GM19438 (cell line): ENCODE measurements at regions not wholly inside any gene's neighbourhood (a gene's known extent, or its start where the extent isn't known, plus 50 kb on each side); places are given as distances from the start of the nearest gene placed in this dataset.
"Not testable (repeated sequence)": the region's sequence is repeated elsewhere in the genome, so short reads cannot be mapped to it uniquely, and the experiment has no call there.

ENCODE experiments used
- ATAC-seq: cut with Tn5 transposase; IDR thresholded peaks from one replicate; pipeline ENCODE4 v1.9.1; 2021; ENCODE audit warnings: low read depth; ENCODE audit not compliant: unreplicated experiment

DNA sequence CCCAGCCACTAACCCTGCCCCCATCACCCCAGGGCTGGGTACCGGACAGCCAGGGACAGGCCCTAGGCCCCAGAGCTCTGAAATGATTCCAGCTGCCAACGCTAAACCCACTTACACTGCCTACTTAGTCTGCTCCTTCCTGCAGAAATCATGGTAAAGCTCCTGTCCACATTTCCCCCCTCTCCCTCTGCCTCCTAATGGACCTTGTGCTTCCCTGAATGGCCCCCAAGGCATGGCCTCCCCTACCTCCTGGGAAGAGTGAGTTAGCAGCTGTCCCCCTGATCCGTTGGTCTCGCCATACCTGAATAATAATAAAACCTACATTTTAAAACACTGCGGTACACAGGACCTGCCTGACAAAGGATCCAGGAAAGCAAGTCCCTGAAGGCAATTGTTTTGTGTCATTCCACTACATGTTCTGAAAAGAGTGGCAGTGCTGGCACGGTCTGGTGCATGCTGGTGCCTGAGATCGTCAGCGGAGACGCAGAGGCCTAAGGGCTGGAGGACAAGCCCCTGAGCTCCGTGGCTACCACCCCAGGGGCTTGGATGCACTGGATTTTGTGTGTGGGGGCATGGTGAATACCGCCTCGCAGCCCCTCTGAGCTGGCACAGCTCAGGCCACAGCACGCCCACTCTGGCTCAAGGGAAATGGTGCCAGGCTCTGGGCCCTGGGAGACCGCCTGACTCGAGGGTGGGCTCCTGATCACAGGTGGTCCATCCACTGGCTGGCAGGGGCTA, 186.3 kb downstream of the CTTN start:
- ATAC-seq = no peak

DNA sequence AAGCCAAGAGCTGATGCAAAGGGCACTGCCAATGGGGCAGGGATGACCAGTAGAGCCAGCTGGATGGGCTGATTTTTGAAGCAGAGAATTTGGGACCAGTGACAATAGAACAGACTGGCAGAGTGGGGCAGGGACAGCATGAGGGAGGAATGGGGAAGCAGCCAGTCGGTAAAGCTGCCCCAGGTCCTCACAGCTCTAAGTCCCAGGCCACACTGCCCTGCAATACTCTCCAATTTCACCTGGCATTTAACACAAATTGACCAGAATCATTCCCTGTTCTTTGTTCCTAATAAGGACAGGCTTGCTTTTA, 186.9 kb downstream of the CTTN start:
- no peak for ATAC-seq

DNA sequence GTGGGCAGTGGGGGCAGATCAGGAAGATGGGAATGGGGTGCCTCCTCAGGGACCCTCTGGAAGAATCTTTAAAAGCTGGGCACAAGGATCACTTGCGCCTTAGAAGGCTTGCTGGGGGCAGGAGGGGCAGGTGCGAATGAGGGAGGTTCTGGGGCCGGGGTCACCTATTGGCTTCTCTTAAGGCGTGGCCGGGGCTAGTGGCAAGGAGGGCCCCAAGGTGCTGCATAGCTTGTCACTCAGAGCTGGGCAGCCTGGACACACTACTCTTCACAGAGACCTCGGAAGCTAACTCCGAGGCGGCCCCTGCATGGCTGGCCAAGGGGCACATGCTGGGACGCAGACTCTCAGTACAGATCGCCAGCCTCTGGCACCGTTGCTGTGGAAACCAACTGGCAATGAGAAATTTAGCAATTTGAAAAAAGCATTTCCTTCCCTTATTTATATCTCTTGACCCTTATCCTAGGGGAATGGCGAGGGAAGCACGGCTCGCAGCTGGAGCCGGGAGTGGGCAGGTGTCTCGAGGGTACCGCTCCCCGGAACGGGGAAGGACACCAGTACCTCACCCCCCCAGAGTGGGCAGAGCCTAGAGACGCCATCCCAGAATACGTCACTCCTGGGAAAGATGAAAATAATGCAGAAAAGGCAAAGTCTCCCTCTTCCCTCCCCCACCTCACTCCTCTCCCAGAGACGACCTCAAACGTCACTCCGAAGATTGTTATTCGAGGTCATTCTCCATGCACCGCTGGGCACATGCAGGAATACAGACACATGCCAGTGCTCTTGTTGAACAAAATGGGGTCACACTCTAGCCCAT, 188.1 kb downstream of the CTTN start:
- no peak for ATAC-seq

DNA sequence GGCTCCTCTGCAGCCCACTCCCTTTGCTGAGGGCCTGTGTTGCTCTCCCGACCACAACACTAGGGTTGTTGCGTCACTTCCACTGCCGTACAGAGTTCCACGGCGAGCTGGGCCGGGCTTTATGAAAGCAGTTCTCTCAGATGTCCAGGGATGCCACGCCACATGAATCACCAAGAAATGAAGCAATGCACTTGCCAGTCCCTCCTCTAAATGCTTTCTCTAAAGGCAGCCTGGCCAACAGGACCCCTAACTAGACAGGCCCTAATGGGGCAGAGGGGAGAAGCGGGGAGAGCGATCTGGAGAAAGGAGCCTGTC, 188.7 kb downstream of the CTTN start:
- no peak for ATAC-seq

DNA sequence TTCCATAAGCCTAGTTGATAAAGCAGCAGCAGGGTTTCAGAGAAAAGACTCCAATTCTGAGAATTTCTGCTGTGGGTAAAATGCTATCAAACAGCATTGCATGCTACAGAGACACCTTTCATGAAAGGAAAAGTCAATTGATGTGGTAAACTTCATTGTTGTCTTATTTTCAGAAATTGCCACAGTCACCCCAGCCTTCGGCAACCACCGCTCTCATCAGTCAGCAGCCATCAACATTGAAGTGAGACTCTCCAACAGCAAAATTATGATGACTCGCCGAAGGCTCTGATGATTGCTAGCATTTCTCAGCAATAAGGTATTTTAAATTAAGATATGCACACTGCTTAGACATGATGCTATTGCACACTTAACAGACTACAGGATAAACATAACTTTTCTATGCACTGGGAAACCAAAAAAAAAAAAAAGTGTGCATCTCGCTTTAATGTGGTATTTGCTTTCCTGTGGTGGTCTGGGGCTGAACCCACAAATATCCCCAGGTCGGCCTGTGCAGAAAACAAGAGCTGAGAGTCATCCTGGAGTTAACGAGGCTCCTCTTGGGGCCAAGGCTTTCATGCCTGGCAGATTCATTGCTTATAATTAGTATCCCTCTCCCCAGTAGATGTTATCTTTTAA, 192.1 kb downstream of the CTTN start:
- no peak for ATAC-seq

DNA sequence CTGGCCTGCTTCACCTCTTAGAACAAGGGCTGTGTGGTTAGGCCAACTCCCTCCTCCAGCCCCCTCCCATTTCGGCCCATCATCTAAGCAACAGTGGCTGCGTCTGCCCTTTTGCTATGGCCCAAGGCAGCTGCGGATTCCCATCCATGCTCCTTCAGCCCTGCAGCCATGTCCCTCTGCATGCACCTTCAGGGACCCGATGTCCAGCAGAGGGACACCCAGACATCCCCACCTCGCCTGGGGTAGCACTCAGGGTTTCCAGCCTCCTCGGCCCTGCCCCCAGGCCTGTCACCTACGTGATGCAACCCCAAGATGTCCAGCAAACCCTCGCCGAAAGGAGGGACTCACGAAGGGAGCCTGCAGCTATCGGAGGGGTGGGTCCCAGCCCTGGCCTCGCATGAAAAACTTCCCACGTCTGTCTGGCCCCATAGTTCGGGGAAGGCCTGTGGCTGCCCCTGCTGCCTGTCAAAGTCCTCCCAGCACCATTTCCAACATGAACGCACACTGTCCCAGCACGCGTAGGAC, 194.4 kb downstream of the CTTN start:
- ATAC-seq = no peak

DNA sequence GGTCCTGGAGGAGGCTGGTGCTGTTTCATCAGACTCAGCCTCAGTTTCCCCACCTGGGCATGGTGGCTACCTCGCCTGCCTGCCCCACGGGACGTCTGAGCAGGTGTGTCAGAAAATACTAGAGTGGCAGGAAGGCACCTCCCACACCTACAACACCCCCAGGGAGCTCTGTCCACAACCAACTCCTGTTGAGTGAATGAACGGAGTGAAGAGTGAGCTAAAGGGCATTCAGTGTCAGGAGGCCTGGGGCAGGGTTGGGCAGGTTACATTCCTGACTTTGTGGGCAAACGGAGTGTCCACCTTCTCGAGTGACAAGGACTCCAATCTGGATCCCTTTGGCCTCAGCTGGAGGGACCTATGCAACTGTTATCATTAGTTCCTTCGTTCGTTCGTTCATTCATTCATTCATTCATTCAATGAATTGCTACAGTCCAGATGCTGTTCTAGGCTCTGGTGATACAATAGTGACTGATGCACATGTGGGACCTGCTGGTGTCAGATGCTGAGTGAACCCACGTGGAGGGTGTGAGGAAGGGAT, 195.2 kb downstream of the CTTN start:
- ATAC-seq = no peak

DNA sequence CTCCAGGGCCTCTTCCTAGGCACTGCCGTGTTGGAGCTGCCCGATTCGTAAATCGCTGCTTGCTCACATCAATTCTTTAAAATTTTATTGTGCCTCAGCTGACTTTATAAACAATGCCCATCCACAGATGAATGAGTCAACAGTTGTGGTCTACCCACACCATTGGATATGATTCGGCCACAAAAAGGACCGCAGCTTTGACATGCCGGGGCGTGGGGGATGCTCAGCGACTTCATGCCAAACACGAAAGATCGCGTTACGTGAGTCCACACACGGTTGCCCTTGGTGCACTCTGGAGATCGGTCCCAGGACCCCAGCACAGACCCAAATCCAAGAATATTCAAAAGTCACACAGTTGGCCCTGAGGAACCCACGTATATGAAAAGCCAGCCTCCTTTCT, 195.7 kb downstream of the CTTN start:
- ATAC-seq = no peak

DNA sequence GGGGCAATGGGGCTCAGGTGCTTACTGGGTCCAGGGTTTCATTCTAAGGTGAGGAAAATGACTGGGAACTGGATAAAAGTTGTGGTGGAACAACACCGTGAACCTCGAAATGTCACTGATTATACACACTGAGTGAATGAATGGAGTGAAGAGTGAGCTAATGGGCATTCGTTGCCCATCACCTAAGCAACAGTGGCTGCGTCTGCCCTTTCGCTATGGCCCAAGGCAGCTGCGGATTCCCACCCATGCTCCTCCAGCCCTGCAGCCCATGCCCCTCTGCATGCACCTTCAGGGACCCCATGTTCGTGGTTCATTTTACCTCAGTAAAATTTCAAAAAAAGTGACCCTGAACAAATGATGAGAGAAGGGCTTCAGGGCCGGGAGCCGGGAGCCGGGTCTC, 196.3 kb downstream of the CTTN start:
- no peak for ATAC-seq

DNA sequence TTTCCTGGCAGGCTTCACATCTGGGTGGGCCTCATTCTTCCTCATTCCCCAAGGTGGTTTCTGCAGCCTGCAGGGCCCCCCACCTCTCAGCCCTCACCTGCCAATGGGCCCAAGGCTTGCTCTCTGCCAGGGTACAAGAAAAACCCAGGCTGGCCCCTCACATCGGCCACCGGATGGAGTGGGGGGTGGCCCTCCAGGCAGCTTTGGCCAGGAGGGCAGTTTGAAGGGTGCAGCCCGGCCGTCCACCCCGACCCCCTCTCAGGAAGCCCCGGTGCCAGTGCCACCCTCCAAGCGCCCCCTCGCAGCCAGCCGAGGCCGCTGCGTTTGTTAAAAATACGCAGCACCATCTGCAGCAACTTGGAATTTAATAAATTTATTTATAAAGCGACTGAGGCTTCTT, 196.7 kb downstream of the CTTN start:
- no peak for ATAC-seq

DNA sequence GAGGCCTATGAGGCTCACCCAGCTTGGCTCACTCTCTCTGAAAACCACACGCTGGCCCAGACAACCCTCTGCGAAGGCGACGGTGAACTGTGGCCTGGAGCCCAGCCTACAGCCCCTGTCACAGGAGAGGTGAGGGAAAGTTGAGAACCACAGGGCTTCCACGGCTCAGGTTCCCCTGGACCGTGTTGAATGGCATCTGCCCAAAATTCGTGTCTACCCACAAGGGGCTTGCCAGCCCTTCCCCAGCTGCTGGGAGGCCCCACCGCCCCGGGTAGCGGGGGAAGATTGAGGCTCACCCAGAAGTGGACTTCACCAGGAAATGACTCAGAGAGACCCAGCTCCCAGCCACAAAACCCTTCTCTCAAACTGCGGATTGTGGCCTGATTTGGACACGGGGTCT, 197.1 kb downstream of the CTTN start:
- no peak for ATAC-seq

DNA sequence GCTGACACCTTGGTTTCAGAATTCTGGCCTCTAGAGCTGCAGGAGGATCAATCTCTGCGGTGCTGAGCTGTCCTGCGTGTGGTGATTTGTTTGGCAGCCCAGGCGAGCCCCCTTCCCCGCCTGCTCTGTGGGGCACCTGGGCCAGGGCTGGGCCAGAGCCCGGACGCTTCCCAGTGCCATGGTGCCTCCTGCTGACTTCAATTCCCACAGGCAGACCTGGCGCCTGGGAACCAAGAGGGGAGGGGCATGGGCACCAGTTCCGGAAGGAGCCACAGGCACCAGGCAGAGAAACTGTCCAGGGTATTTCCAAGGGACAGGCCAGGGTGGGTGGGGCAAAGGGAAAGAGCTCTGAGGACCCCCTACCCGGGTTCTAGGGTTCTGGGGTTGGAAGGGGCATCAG, 197.8 kb downstream of the CTTN start:
- ATAC-seq = no peak

DNA sequence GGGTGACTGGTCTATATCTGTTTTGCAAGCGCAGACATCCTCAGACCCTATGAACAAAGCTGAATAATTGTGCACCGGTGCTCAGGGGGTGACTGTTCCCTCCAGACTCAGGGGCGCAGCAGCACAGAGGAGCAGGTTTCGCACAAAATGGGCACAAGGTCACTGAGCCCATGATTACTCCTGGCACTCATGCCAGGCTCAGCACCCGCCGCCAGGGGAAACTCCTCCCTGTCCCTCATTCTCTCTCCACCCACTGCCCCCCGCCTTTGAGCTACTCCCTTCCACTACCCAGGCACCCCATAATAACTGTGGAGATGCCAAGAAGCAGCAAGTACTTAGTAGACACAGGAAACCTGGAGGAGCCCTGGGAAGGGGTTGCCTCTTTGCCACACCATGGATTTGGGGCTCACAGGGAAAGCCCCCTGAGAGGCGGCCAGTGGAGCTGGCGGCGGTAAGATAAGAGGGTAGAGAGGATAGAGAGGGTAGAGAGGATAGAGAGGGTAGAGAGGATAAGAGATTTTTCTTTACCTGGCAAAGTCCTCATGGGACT, 198.8 kb downstream of the CTTN start:
- ATAC-seq = no peak

DNA sequence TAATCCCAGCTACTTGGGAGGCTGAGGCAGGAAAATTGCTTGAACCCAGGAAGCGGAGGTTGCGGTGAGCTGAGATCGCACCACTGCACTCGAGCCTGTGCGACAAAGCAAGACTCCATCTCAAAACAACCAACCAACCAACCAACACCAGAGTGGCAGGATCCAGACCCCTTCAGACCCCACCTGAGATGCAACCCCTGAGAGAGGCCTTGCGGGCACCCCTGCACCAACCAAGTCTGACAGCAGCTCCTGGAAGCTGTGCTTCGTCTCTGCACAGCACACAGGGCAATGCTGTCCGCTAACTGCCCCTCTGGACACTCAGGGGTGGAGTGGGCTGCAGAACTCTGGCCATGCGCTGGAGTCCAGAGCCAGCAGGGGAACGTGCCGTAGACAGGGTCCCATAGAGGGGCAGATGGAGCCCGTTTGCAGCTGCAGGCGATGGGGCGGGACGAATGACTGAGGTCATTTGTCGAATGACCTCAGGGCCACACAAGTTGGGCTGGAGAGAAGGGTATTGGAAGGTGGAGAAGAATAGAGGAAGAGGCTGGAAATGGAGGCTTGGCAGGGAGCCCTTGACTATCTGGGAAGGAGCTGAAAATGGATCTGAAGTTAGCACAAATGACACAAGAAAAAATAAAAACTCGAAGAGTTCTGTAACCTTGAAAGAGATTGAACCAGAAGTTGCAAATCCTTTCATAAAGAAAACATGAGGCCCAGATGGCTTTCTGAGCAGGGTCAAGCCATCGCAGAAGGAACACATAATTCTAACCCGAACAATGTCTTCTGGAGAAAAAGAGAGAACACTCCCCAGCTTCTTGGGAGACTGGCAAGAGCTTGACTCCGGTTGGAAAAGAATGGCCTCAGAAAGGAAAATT, 199.7 kb downstream of the CTTN start:
- ATAC-seq = no peak

DNA sequence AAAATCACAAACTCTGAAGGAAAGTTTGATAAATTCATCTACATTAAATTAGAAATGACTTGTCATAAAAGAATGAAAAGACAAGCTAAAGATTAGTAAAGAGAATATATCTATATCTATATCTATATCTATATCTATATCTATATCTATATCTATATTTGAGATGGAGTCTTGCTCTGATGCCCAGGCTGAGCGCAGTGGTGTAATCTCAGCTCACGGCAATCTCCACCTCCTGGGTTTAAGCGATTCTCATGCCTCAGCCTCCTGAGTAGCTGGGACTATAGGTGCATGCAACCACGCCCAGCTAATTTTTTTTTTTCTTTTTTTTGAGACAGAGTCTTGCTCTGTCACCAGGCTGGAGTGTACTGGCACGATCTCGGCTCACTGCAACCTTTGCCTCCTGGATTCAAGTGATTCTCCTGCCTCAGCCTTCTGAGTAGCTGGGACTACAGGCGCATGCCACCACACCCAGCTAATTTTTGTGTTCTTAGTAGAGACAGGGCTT, 202.6 kb downstream of the CTTN start:
- ATAC-seq = not testable (repeated sequence)

DNA sequence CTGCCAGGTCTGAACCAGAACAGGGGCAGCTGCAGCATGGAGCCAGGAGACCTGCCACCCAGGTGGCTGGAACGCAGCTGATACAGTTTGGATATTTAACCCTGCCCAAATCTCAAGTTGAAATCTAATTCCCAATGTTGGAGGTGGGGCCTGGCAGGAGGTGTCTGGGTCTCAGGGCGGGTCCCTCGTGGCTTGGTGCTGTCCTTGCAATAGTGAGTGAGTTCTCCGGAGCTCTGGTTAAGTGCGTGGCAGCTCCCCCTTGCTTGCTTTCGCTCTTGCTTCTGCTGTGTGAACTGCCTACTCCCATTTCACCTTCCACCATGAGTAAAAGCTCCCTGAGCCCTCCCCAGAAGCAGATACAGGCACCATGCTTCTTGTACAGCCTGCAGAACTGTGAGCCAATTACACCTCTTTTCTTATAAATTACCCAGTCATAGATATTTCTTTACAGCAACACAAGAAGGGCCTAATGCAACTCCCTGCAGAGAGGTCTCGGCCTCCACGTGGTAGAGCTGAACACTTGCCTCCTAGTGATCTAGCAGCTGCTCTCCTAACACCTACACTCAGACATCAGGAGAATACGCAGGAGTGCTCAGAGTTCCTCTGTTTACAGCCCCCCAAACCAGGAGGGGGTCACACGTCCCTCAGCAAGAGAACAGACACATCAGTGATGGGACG, 203.7 kb downstream of the CTTN start:
- ATAC-seq = no peak

DNA sequence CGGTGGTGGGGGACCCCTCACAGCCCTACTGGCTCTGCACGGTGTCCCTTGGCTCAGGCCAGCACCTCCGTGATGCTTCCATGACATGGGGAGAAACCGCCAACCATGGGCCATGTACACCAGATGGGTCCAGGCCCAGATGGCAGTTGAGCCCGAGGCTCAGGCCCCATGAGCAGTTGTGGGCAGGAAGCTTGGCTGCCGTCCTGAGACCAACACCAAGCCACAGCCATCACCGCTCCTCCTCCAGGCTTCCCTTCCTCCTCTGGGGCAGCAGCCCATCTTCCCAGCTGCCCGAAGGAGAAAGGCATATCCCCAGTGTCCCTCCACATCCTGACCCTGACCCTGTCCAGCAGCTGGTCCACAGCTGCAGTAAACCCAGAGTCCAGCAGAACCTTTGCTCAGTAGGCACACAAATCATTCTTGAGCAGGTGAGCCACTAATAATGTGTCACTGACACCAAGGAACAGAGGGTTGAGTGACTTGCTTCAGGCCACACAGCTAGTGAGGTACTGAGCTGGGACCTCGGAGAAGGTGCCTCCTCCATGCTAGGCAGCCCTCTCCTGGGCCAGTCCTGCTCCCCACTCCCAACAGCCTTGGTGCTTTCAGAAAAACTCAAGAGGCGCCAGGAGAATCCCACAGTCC, 204.9 kb downstream of the CTTN start:
- ATAC-seq = no peak

DNA sequence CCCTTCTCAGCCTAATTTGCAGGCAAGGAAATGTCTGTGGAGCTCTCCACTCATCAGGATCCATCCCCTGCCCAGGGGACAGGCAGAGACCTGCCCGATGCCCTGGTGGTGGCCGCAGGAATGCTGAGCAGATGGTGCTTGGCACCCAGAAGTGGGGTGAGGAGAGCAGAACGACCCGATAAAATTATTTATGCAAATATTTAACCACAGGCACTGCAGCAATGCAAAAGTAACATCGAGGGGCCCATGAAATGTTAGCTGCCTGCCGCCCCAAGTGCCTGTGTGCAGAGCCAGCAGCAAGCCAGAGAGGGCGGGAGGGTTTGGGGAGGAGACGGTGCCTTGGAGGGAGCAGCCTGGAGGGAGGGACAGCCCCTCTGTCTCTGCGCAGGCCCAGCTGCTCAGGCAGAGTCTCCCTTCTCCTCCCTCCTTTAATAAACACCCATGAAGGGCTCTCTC, 205.5 kb downstream of the CTTN start:
- ATAC-seq = no peak

DNA sequence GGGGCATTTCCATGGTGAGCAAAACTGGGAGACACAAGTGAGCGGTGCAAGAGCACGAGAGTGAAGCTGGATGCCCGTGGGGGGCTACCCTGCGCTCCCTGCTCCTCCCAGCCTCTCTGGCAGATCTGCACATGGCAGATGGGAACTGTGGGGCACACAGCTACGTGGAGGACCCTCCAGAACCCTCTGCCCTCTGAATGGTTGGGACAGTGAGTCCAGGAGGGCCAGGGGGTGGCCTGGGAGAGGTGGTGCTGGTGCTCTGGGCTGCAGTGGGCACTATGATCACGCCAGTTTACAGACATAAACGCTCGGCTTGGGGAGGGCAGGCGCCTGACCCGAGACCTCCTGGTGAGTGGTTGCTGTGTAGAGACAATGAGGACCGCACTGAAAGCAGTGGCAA, 205.9 kb downstream of the CTTN start:
- ATAC-seq = no peak
